ENCODE measurements at regions not wholly inside any gene's neighbourhood (a gene's known extent, or its start where the extent isn't known, plus 50 kb on each side); places are given as distances from the start of the nearest gene placed in this dataset.
"Not testable (repeated sequence)": the region's sequence is repeated elsewhere in the genome, so short reads cannot be mapped to it uniquely, and the experiment has no call there.

DNA sequence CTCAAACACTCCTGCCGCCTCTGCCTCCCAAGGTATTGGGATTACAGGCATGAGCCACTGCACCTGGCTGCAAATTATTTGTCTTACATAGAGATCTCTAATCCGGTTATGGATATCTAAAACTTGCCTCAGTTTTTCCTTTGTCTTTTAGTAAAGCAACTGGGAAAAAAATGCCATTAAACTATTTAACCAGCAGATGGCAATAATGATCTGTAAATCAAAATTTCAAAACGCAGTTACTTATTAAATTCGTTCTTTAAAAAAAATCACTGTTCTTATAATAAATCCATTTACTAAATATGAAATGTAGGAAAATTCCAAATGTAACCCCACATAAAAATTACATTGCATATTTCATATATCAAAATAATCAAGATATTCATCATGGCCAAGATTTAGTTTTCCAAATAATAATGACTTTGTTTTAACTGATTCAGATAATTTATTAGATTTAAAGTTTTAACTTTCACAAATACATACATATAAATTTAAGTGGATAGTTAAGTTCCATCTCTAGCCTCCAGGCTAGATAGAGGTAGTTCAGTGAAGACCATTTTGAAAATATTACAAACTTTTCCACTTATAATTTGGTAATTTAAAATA is 125.8 kb downstream of the KBTBD2 start:
- H3K9me3 ChIP-seq (replicated peaks); H3K27me3 ChIP-seq (ENCODE audit: low read depth); H3K4me3 ChIP-seq; H3K27ac ChIP-seq (replicated peaks); intact Hi-C loops (cut with micrococcal nuclease); H3K36me3 ChIP-seq; DNase-seq: not testable (repeated sequence)
- TF ChIP-seq, protein P1, sequence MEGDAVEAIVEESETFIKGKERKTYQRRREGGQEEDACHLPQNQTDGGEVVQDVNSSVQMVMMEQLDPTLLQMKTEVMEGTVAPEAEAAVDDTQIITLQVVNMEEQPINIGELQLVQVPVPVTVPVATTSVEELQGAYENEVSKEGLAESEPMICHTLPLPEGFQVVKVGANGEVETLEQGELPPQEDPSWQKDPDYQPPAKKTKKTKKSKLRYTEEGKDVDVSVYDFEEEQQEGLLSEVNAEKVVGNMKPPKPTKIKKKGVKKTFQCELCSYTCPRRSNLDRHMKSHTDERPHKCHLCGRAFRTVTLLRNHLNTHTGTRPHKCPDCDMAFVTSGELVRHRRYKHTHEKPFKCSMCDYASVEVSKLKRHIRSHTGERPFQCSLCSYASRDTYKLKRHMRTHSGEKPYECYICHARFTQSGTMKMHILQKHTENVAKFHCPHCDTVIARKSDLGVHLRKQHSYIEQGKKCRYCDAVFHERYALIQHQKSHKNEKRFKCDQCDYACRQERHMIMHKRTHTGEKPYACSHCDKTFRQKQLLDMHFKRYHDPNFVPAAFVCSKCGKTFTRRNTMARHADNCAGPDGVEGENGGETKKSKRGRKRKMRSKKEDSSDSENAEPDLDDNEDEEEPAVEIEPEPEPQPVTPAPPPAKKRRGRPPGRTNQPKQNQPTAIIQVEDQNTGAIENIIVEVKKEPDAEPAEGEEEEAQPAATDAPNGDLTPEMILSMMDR (IDR thresholded peaks at IDR 0.05; ENCODE audit: borderline replicate concordance): peak; percentile 65
- peaks cover 20% of the 10 kb centered on the region for H3K4me1 ChIP-seq

DNA sequence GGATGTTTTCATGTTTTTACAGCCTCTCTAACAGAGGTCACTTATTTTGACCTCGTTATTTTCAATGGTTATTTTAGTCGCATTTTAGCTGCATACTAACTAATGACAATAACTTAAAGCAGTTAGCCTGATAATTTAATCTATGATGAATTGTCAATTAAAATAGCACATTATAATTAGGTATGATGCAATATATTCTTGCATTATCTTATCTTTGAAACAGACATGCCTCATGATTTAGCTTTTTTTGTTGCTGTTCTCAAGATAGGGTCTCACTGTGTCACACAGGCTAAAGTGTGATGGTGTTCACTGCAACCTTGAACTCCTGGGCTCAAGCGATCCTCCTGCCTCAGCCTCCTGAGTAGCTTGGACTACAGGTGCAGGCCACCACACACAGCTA is 126.4 kb downstream of the KBTBD2 start:
- intact Hi-C loops (cut with micrococcal nuclease): no loop called here

DNA sequence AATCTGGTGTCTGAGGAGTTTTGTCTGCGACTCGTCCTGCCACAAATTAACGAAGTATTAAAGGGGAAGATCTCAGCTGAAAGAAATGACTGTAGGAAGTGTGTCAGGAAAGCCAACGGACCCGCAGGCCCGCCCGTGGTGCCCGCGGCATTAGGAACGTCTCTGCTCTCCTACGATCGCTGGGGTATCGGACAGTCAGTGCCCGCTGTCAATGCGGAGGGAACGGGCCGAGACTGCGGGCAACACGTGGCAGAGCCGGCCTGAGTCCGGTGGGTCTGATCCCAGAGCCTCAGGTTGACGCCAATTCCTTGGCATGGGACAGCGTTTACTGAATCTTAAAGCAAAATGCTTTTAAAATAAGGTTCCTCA is 128.7 kb downstream of the KBTBD2 start:
- no peak overlapping the region for H3K27ac ChIP-seq (replicated peaks)
- H3K4me3 ChIP-seq: no peak overlapping the region
- H3K27me3 ChIP-seq (ENCODE audit: low read depth): no peaks in the 10 kb centered on the region
- TF ChIP-seq, protein P1 (IDR thresholded peaks at IDR 0.05; ENCODE audit: borderline replicate concordance): no peak
- H3K36me3 ChIP-seq: no peaks in the 10 kb centered on the region
- no peaks in the 10 kb centered on the region for H3K9me3 ChIP-seq (replicated peaks)
- H3K4me1 ChIP-seq: peaks cover 36% of the 10 kb centered on the region
- intact Hi-C loops (cut with micrococcal nuclease): no loop called here
- DNase-seq: no peak

More for the DNA sequence above, 126.4 kb downstream of the KBTBD2 start:
- Histone ChIP-seq H3K4me3 (no peak overlapping the region), H3K27ac (replicated peaks) (peak overlapping the region; percentile 38), H3K9me3 (replicated peaks) (no peaks in the 10 kb centered on the region), H3K27me3 (ENCODE audit: low read depth) (no peaks in the 10 kb centered on the region), H3K4me1 (peaks cover 24% of the 10 kb centered on the region), H3K36me3 (no peaks in the 10 kb centered on the region)
- TF ChIP-seq, protein P1 (IDR thresholded peaks at IDR 0.05; ENCODE audit: borderline replicate concordance): no peak
- no peak for DNase-seq

DNA sequence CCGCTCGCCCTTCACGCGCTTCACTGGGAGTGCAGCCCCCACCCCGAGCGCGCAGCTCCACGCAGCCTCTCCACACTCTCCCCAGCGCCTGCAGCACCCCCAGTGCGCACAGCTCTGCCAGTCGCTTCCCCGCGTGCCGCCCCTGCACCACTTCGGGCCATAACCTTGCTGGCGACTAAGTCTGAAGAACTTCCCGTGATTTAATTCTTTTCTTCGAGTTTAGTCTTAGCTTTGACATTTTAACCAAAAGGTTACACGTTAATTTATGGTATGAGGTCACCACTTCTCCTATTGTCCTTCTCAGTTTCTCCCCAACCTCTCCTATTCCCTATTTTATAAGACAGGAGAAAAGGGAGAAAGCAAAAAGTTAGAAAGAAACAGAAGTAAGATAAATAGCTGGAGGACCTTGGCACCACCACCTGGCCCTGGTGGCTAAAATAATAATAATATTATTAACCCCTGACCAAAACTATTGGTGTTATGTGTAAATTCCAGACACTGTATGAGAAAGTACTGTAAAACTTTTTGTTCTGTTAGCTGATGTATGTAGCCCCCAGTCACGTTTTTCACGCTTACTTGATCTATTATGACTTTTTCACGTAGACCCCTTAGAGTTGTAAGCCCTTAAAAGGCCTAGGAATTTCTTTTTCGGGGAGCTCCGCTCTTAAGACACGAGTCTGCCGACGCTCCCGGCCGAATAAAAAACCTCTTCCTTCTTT is 129.2 kb downstream of the KBTBD2 start:
- H3K4me3 ChIP-seq; H3K27ac ChIP-seq (replicated peaks); intact Hi-C loops (cut with micrococcal nuclease); H3K27me3 ChIP-seq (ENCODE audit: low read depth); H3K9me3 ChIP-seq (replicated peaks); DNase-seq; H3K36me3 ChIP-seq: not testable (repeated sequence)
- peaks cover 36% of the 10 kb centered on the region for H3K4me1 ChIP-seq

DNA sequence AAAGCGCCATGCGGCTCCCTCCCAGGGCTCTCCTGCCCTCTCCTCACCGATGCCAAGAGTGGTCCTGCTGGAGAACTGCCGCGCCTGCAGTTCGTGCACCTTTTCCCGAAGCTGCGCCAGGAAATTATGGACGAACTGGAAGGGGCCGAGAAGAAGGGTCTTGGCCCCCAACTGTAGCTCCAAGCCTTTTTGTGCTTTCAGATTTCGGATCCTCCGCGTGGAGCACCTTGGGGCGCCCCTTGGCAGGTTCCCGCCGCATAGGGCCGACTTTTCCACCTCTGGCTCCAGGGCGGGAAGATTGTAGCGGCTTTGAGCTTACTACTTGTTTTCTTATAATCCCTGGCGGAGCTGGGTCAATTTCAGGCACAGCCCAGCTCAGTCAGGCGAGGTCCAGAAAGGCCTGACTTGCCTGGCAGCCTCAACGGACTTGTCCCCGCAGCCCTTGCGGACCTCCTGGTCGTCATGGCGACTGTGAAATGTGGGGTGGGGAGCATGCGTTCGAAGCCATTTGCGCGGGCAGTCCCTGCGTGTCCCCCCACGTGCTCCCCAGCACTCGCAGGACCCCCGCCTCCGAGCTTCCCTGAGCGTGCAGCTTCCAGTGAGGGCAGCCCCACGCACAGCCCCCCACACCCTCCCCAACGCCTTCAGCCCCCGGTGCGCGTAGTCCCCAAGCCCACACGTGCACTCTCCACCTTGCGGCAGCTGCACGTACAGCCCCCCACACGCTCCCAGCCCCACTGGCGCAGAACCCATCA is 129.9 kb downstream of the KBTBD2 start:
- intact Hi-C loops (cut with micrococcal nuclease): no loop called here
- Histone ChIP-seq H3K4me3 (no peak overlapping the region), H3K4me1 (peaks cover 36% of the 10 kb centered on the region), H3K36me3 (no peaks in the 10 kb centered on the region), H3K27ac (replicated peaks) (peak overlapping the region; percentile 79), H3K9me3 (replicated peaks) (no peaks in the 10 kb centered on the region), H3K27me3 (ENCODE audit: low read depth) (no peaks in the 10 kb centered on the region)
- TF ChIP-seq, protein P1 (IDR thresholded peaks at IDR 0.05; ENCODE audit: borderline replicate concordance): no peak
- DNase-seq: no peak

DNA sequence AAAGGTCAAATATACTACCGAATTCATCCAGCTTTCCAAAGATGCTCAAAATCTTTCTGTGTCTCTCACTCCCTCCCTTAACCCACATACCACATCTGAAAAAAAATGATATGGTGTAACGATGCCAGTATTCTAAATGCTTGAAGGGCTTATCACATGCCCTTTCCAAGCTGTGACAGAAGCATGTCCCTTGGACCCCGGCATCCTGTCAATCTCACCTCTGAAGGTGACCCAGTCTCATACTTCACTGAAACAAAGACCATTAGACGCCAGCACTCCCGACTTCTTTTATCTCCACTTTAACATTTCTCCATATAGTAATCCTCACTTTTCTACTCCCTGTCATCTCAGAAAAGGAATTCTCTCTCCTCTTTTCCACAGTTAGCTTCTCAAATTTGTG is 130.8 kb downstream of the KBTBD2 start:
- H3K4me3 ChIP-seq; H3K9me3 ChIP-seq (replicated peaks); intact Hi-C loops (cut with micrococcal nuclease); H3K36me3 ChIP-seq; H3K27me3 ChIP-seq (ENCODE audit: low read depth): not testable (repeated sequence)
- Histone ChIP-seq H3K4me1 (peaks cover 34% of the 10 kb centered on the region), H3K27ac (replicated peaks) (peak overlapping the region; percentile 79)
- DNase-seq: peak; percentile 18

DNA sequence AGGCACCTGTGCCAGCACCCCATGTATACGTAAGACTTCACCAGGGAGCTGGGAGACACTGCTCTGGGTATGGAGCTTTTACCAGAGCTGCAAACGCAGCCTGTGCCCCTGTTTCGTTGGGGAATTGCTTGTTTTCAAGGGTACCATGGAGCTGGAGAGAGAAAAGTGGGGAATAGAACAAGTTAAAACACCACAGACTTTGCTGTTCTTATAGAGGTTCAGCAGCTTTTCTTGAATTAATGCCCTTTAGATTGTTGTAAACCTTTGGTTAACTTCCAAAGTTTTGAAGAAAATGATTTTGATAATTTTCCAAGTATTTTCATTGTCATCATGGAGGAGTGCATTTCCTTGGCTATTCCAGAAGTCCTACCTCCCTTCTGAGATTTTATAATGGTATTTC is 131.7 kb downstream of the KBTBD2 start:
- Histone ChIP-seq H3K4me1 (peaks cover 29% of the 10 kb centered on the region), H3K27ac (replicated peaks) (peak overlapping the region; percentile 79)
- H3K9me3 ChIP-seq (replicated peaks); H3K27me3 ChIP-seq (ENCODE audit: low read depth); DNase-seq; H3K36me3 ChIP-seq; intact Hi-C loops (cut with micrococcal nuclease); H3K4me3 ChIP-seq: not testable (repeated sequence)

DNA sequence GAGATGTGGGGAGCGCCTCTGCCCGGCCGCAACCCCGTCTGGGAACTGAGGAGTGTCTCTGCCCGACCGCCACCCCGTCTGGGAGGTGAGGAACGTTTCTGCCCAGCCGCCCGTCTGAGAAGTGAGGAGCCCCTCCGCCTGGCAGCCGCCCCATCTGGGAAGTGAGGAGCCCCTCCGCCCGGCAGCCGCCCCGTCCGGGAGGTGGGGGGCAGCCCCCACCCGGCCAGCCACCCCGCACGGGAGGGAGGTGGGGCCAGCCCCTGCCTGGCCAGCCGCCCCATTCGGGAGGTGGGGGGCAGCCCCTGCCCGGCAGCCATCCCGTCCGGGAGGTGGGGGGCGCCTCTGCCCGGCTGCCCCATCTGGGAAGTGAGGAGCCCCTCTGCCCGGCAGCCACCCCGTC is 137.7 kb downstream of the KBTBD2 start:
- H3K4me1 ChIP-seq: peaks cover 12% of the 10 kb centered on the region
- H3K27ac ChIP-seq (replicated peaks); H3K36me3 ChIP-seq; intact Hi-C loops (cut with micrococcal nuclease); DNase-seq; H3K4me3 ChIP-seq; H3K9me3 ChIP-seq (replicated peaks); H3K27me3 ChIP-seq (ENCODE audit: low read depth): not testable (repeated sequence)

DNA sequence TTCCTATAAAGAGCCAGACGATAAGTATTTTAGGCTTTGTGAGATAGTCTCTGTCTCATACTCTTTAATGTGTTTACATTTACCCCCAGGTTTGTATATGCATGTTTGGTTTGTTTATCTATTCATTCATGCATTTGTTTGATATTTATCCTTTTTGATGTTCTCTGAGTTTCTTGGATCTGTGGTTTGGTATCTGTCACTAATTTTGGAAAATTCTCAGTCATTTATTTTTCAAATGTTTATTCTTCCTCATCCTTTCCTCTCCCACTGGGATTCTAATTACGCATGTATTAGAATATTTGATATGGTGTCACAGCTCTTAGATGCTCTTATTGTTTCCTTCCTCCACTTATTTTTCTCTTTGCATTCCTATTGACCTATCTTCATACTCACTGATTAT is 143.2 kb downstream of the KBTBD2 start:
- H3K27me3 ChIP-seq (ENCODE audit: low read depth); intact Hi-C loops (cut with micrococcal nuclease); H3K4me3 ChIP-seq; H3K27ac ChIP-seq (replicated peaks); H3K9me3 ChIP-seq (replicated peaks); H3K36me3 ChIP-seq; H3K4me1 ChIP-seq; DNase-seq: not testable (repeated sequence)

All from left ventricle myocardium inferior (tissue), 1 donor.